GM12865 (cell line): ENCODE measurements at regions not wholly inside any gene's neighbourhood (a gene's known extent, or its start where the extent isn't known, plus 50 kb on each side); places are given as distances from the start of the nearest gene placed in this dataset.

Experiments used
- DNase-seq: peaks from one replicate; pipeline ENCODE4 v3.0.0; 2010; ENCODE audit warnings: low read depth
- H3K4me3 ChIP-seq: 2 replicates; pipeline ENCODE4 v1.5.1; 2011; ENCODE audit warnings: mild to moderate bottlenecking, low read depth, low read length, control low read depth
- CTCF ChIP-seq: IDR thresholded peaks from 2 replicates; pipeline ENCODE4 v1.5.1; 2011; ENCODE audit warnings: low read length, control low read depth, low read depth, inconsistent platforms; ENCODE audit not compliant: insufficient read depth; ENCODE audit errors: missing control alignments

GRCh38 chr5:31137676-31138075 is 55.8 kb upstream of the CDH6 start:
- TF ChIP-seq CTCF: no peak
- no peak for DNase-seq
- no peak overlapping the region for H3K4me3 ChIP-seq

GRCh38 chr5:31135542-31135941 is 57.9 kb upstream of the CDH6 start:
- no peak for DNase-seq
- TF ChIP-seq CTCF: no peak
- H3K4me3 ChIP-seq: no peak overlapping the region

- DNase-seq: no peak
Observed at GRCh38 chr5:31133488-31133887, 60.0 kb upstream of the CDH6 start.

GRCh38 chr5:31131381-31131891 is 62.0 kb upstream of the CDH6 start:
- TF ChIP-seq CTCF: no peak
- DNase-seq: no peak
- no peak overlapping the region for H3K4me3 ChIP-seq

More at GRCh38 chr5:31133488-31133887, 60.0 kb upstream of the CDH6 start:
- no peak for TF ChIP-seq CTCF
- H3K4me3 ChIP-seq: no peak overlapping the region

GRCh38 chr5:31130676-31131075 is 62.8 kb upstream of the CDH6 start:
- DNase-seq: no peak

GRCh38 chr5:31124651-31125305 is 68.7 kb upstream of the CDH6 start:
- no peak for TF ChIP-seq CTCF
- DNase-seq: no peak
- H3K4me3 ChIP-seq: no peak overlapping the region

More at GRCh38 chr5:31130676-31131075, 62.8 kb upstream of the CDH6 start:
- TF ChIP-seq CTCF: no peak
- no peak overlapping the region for H3K4me3 ChIP-seq

GRCh38 chr5:31124026-31124425 is 69.5 kb upstream of the CDH6 start:
- DNase-seq: no peak
- H3K4me3 ChIP-seq: no peak overlapping the region
- TF ChIP-seq CTCF: no peak
